GM13976 (cell line): ENCODE measurements at regions not wholly inside any gene's neighbourhood (a gene's known extent, or its start where the extent isn't known, plus 50 kb on each side); places are given as distances from the start of the nearest gene placed in this dataset.

Experiments
- DNase-seq: peaks from one replicate; pipeline ENCODE4 v3.0.0; 2012; ENCODE audit warnings: low spot score
- in situ Hi-C: fragments of 300-500 bp; cut with MboI; formaldehyde crosslinking; loops from one replicate; pipeline ENCODE4 v1.12.0; 2022; ENCODE audit warnings: low sequenced_read_pairs, mixed read lengths, inconsistent platforms; ENCODE audit not compliant: unreplicated experiment
- TF ChIP-seq, protein P1 (sequence below): IDR thresholded peaks from 2 replicates; pipeline ENCODE4 v1.5.1; 2012; ENCODE audit warnings: borderline replicate concordance, mild to moderate bottlenecking; ENCODE audit not compliant: insufficient read depth; ENCODE audit errors: extremely low read depth, missing control alignments, control extremely low read depth

DNA sequence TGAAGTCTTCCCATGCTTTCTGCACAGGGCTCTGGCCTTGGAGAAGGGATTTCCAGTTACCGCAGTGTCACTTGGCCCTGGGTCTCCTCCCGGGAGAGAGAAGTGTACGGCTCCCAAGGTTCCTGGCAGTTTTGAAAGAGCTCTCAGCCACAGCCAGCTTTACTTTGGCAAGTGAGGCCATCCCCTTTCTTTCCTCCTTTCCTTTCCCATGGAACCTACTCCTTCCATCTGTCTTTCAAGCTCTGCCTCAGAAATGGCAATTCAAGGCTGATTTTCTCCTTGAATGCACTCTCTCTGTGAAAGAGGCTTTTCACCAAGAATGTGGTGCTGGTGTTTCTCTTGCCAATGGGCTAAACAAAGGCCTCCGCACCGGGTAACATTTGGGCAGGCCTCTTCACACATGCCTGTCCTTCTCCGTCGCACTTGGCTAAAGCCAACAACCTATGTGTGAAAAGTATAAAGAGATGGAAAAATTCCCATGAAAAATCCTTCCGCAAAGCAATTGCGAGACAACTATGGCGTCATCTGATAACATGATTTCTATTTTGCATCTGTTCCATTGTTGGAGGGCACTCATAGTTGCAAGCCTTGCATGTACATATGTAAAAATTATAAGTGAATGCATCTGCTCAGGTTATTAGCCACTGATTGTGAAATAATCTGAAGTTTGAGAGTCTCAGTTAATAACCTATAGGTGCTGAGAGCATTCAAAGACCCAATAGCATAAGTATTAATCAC is 125.4 kb downstream of the PFKFB3 start:
- TF ChIP-seq, protein P1, sequence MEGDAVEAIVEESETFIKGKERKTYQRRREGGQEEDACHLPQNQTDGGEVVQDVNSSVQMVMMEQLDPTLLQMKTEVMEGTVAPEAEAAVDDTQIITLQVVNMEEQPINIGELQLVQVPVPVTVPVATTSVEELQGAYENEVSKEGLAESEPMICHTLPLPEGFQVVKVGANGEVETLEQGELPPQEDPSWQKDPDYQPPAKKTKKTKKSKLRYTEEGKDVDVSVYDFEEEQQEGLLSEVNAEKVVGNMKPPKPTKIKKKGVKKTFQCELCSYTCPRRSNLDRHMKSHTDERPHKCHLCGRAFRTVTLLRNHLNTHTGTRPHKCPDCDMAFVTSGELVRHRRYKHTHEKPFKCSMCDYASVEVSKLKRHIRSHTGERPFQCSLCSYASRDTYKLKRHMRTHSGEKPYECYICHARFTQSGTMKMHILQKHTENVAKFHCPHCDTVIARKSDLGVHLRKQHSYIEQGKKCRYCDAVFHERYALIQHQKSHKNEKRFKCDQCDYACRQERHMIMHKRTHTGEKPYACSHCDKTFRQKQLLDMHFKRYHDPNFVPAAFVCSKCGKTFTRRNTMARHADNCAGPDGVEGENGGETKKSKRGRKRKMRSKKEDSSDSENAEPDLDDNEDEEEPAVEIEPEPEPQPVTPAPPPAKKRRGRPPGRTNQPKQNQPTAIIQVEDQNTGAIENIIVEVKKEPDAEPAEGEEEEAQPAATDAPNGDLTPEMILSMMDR: no peak
- no peak for DNase-seq
- in situ Hi-C loops: no loop called here

DNA sequence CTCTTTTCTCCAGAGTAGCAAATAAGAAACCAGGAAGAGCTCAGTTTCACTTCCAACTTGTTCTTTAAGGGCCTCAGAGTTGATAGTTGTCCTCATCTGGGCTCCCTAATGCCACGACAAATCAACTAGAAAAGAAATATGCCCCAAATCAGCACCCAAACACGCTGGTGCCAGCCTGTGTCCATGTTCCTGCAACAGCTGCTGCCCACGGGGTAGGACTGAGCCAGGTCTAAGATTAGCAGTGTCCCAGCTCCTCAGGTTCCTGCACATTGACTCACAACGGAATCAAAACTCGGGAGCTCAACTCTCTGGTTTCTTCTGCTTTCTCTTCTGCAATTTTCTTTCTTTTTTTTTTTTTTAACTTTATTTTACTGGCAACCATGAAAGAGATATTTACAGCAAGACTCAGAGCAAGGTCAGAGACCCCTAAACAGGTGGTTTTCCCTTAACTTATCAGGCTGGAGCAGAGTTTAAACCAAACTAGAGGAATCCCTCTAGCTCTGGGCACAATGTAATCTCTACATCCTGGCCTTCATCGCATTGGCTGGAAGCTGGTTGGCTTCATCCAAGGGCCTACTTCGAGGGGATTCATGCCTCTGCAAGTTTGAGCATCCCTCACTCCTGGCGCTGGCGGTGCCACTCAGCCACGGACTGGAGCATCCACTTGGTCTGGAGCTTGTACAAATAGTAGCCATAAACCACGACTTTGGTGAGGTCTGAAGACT is 126.1 kb downstream of the PFKFB3 start:
- peak; percentile 32 for DNase-seq
- in situ Hi-C loops: no loop called here
- TF ChIP-seq, protein P1: no peak

DNA sequence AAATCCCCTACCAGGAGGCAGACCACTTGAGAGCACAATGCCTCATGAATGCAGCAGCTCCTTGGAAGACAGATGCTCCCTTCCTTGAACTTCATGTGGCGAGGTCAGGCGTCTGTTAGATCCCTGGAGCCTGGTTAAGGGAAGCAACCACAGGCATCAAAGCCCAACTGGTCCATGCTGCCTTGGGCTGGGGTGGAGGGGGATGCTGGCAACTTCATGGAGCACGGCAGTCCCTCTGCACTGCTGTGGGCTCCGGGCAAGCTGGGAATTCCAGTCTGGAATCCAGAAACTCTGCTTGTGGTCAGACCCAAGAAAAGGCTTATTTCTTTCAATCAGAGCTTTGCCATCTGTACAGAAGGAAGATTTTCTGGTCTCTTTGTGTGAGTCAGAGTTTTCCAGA is 130.4 kb downstream of the PFKFB3 start:
- TF ChIP-seq, protein P1: no peak
- DNase-seq: no peak
- in situ Hi-C loops: no loop called here

DNA sequence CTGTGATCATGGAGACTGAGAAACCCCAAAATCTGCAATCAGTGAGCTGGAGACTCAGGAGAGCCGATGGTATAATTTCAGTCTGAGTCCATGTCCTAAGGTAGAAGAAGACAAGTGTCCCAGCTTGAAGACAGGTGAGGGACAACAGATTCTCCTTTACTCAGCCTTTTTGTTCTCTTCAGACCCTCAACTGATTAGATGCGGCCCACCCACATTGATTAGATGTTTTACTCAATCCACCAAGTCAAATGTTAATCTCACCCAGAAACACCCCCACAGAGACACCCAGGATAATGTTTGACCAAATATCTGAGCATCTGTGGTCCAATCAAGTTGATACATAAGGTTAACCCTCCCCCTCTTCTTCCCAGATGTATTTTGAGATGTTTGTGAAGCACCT is 131.2 kb downstream of the PFKFB3 start:
- no peak for DNase-seq
- in situ Hi-C loops: no loop called here
- TF ChIP-seq, protein P1: no peak

DNA sequence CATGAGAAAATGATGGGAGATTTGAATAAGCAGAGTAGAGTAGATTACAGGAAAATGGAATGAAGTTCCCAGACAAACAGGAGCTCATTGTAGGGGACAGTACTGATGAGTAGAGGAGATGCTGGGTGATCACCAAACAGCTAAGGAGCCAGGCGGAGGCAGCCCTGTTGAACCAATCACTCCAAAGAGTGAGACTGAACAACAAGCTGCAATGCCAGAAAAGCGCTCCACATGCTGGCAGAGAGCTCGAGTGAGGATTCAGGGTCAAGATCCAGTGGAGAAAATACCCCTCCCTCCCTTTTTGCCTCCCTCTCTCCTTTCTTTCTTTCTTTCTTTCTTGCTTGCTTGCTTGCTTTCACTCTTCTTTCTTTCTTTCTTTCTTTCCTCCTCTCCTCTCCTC is 133.3 kb downstream of the PFKFB3 start:
- in situ Hi-C loops: no loop called here
- DNase-seq: no peak
- TF ChIP-seq, protein P1: no peak

DNA sequence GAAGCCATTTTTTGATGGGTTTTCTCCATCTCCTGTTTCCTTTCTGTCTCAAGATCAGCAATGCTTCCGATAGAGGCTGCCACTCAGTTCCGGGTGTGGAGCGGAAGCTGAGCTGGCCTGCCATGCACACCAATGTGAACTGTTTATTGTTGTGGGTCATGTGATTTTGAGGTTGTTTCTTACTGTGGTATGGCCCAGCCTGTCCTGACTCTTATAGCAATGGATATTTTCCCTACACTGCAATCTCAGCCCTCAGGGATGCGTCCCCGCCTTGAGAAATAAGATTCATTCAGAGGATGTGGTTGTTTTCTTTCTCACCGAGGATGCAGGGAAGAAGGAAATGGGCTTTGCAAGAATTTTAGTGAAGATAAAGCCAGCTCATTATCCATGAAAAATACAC is 134.7 kb downstream of the PFKFB3 start:
- in situ Hi-C loops: no loop called here
- TF ChIP-seq, protein P1: no peak
- no peak for DNase-seq
